ENCODE measurements at regions not wholly inside any gene's neighbourhood (a gene's known extent, or its start where the extent isn't known, plus 50 kb on each side); places are given as distances from the start of the nearest gene placed in this dataset.

DNA sequence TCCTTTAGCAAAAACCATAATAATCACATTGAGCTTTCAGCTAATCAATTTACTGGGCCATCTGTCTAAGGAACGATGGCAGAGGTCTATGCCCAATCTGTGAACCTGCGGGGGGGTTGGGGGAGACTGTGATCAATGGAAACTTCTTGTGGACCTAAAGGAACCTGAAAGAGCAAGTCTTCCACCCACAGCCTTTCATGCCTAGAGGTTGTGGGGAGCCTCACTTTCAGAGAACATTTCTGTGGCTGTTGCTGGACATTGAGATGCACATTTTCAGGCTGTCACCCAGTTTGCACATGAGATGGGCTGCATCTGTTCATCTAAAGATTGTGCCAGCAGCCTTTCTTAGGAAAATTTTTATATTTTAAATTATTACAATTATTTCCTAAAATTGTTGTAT is 310.0 kb upstream of the SPTLC3 start:
- Histone ChIP-seq H3K27ac (ENCODE audit: low read length) (no peak overlapping the region), H3K4me1 (ENCODE audit: control insufficient read depth, low read depth, low read length) (peaks cover 4% of the 10 kb centered on the region)

DNA sequence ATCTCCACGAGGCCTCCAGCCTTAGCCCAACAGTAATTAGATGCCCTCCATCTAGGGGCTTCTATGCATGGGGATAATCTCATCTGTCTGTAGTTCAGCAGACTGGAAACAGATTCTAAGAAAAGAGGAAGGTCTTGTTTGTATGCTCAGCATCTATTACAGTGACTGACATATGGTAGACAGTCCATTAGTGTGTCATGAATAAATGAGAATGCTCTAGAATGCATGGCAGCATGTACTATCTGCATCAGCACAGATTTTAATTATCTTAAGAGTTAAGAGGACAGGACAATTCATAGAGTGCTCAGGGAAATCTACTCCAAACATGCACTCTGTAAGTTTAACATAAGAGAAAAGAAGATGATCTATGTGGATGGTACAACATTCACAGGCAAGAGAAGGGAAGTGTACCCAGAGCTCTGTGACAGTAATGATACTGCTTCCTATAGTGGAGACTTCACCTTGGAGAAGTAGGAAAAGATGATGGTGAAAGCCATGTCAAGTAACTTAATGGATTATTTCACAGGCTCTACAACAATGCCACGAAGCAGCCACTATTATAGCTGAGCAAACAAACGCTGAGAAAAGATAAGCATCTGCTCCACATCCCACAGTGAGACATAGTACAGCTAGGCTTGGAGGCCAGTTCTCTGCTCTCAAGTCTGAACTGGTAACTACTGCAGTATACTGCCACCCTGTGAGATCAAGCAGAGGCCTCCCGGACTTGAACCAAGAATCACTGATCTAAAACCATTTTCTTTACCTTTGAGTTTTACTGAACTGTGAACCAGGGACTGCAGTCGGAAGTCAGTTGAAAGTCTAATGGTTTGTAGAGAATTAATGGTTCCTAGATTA is 309.2 kb upstream of the SPTLC3 start:
- H3K9ac ChIP-seq (ENCODE audit: low read length) = no peak overlapping the region
- peaks cover 4% of the 10 kb centered on the region for H3K4me1 ChIP-seq (ENCODE audit: control insufficient read depth, low read depth, low read length)
- no peaks in the 10 kb centered on the region for H3K27me3 ChIP-seq (ENCODE audit: control insufficient read depth, insufficient read depth, low read length)
- H3K27ac ChIP-seq (ENCODE audit: low read length) = no peak overlapping the region
- H3K36me3 ChIP-seq (ENCODE audit: control insufficient read depth, low read depth, low read length) = no peaks in the 10 kb centered on the region
- no peak overlapping the region for H3K4me3 ChIP-seq (ENCODE audit: low read length)
- no peaks in the 10 kb centered on the region for H3K9me3 ChIP-seq (ENCODE audit: control insufficient read depth, low read depth, low read length)

More for the DNA sequence above, 310.0 kb upstream of the SPTLC3 start:
- Histone ChIP-seq H3K36me3 (ENCODE audit: control insufficient read depth, low read depth, low read length) (no peaks in the 10 kb centered on the region), H3K27me3 (ENCODE audit: control insufficient read depth, insufficient read depth, low read length) (no peaks in the 10 kb centered on the region), H3K9ac (ENCODE audit: low read length) (no peak overlapping the region), H3K9me3 (ENCODE audit: control insufficient read depth, low read depth, low read length) (no peaks in the 10 kb centered on the region), H3K4me3 (ENCODE audit: low read length) (no peak overlapping the region)

DNA sequence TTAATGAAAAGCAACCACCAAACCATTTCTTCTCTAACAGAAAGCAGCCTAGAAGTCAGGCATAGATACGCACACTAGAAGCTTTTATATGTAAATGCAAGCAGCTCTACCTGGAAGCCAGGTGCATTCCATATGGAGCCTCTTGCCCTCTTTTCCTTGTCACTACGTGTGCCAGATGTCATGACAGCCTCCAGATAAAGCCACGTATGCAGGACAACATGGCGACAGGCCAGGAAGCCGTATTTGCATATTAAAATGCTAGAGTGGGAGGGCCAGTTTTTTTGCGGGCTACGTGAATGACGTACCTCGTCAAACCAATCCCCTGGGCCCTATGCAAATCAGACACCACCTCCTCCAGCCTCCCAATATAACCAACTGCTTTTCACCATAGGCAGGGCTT is 308.1 kb upstream of the SPTLC3 start:
- no peaks in the 10 kb centered on the region for H3K27me3 ChIP-seq (ENCODE audit: control insufficient read depth, insufficient read depth, low read length)
- H3K9ac ChIP-seq (ENCODE audit: low read length) = no peak overlapping the region
- no peak overlapping the region for H3K27ac ChIP-seq (ENCODE audit: low read length)
- no peaks in the 10 kb centered on the region for H3K9me3 ChIP-seq (ENCODE audit: control insufficient read depth, low read depth, low read length)
- no peaks in the 10 kb centered on the region for H3K36me3 ChIP-seq (ENCODE audit: control insufficient read depth, low read depth, low read length)
- H3K4me1 ChIP-seq (ENCODE audit: control insufficient read depth, low read depth, low read length) = peaks cover 4% of the 10 kb centered on the region
- no peak overlapping the region for H3K4me3 ChIP-seq (ENCODE audit: low read length)

DNA sequence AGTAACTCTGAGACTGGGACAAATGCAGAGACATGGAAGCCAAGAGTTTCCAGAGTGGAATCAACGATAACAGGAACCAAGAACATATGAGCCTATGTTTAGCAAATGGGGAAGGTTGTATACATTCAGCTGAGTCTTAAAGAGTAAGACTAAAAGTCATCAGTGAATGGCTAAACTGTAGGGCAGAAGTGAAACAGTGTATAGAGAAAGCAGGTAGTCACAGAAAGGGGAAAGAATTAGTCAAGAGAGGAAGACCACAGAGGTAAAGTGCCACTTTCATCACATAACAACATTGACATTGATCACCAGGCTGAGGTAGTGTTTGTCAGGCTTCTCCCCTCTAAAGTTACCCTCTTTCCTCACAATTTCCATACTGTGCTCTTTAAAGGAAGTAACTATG is 306.5 kb upstream of the SPTLC3 start:
- H3K27ac ChIP-seq (ENCODE audit: low read length) = no peak overlapping the region
- peaks cover 4% of the 10 kb centered on the region for H3K4me1 ChIP-seq (ENCODE audit: control insufficient read depth, low read depth, low read length)
- H3K36me3 ChIP-seq (ENCODE audit: control insufficient read depth, low read depth, low read length) = no peaks in the 10 kb centered on the region
- no peaks in the 10 kb centered on the region for H3K9me3 ChIP-seq (ENCODE audit: control insufficient read depth, low read depth, low read length)
- no peak overlapping the region for H3K4me3 ChIP-seq (ENCODE audit: low read length)
- H3K9ac ChIP-seq (ENCODE audit: low read length) = no peak overlapping the region
- no peaks in the 10 kb centered on the region for H3K27me3 ChIP-seq (ENCODE audit: control insufficient read depth, insufficient read depth, low read length)

DNA sequence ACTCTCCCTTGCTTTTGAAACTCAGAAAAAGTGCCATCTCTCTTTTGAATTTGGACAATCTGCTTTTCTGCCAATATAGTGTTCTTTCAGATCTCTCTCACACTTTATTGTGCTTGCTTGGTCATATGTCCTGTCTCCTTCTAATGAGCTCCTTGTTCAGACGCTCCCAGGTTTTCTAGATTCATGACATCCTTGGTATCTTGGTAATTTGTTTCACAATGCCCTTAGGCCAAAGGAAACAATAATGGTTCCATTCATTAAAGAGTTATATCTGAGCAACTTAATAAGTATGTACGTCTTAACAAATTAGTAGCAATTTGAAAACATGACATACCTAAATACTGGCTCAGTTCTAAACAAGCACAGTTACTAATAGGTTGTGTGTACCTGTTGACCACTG is 293.4 kb upstream of the SPTLC3 start:
- Histone ChIP-seq H3K9ac (ENCODE audit: low read length) (no peak overlapping the region), H3K4me1 (ENCODE audit: control insufficient read depth, low read depth, low read length) (no peaks in the 10 kb centered on the region), H3K27ac (ENCODE audit: low read length) (no peak overlapping the region), H3K27me3 (ENCODE audit: control insufficient read depth, insufficient read depth, low read length) (no peaks in the 10 kb centered on the region), H3K36me3 (ENCODE audit: control insufficient read depth, low read depth, low read length) (no peaks in the 10 kb centered on the region), H3K4me3 (ENCODE audit: low read length) (no peak overlapping the region), H3K9me3 (ENCODE audit: control insufficient read depth, low read depth, low read length) (no peaks in the 10 kb centered on the region)

DNA sequence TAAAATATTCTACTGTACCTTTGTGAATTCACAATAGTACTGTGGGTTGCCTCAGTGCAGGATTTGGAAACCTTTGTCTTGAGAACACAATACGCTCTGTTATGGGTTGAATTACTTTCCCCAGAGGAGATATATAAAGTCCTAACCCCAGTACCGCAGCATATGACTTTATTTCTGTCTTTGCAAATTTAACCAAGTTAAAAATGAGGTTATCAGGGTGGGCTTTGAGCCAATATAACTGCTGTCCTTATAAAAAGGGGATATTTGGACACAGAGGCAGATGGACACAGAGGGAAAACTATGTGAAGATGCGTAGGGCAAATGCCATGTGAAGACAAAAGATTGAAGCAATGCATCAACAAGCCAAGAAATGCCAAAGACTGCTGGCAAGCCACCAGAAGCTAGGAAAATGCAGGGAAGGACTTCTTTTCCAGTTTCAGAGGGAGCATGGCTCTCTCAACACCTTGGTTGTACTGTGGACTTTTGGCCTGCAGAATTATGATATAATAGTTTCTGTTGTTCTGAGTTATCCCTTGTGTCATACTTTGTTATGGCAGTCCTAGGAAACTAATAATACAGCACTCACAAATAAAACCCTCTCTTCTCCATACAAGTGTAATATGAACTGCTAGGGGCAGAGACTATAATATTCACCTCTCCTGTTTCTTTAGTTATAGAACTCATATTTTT is 292.6 kb upstream of the SPTLC3 start:
- H3K36me3 ChIP-seq (ENCODE audit: control insufficient read depth, low read depth, low read length) = no peaks in the 10 kb centered on the region
- no peak overlapping the region for H3K9ac ChIP-seq (ENCODE audit: low read length)
- no peaks in the 10 kb centered on the region for H3K4me1 ChIP-seq (ENCODE audit: control insufficient read depth, low read depth, low read length)
- no peak overlapping the region for H3K4me3 ChIP-seq (ENCODE audit: low read length)
- no peak overlapping the region for H3K27ac ChIP-seq (ENCODE audit: low read length)
- no peaks in the 10 kb centered on the region for H3K27me3 ChIP-seq (ENCODE audit: control insufficient read depth, insufficient read depth, low read length)
- no peaks in the 10 kb centered on the region for H3K9me3 ChIP-seq (ENCODE audit: control insufficient read depth, low read depth, low read length)

DNA sequence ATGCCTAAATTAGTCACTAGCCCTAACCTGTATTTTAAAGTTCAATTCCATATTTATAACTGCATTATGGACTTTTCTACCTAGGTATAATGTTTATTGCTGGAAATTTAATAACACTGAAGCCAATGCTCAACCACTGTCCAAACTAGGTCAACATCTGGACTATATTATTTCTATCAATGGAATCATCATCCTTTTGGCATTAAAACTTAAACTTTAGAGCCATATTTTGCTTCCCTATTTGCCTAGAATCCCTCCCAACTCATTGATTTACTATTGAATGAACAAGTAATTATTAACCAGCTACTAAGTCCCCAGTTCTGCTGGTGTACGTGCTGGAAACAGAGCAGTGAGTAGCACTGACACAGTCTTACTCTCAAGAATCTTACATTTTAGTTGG is 291.7 kb upstream of the SPTLC3 start:
- no peaks in the 10 kb centered on the region for H3K9me3 ChIP-seq (ENCODE audit: control insufficient read depth, low read depth, low read length)
- no peaks in the 10 kb centered on the region for H3K4me1 ChIP-seq (ENCODE audit: control insufficient read depth, low read depth, low read length)
- no peaks in the 10 kb centered on the region for H3K27me3 ChIP-seq (ENCODE audit: control insufficient read depth, insufficient read depth, low read length)
- H3K4me3 ChIP-seq (ENCODE audit: low read length) = no peak overlapping the region
- no peak overlapping the region for H3K9ac ChIP-seq (ENCODE audit: low read length)
- H3K27ac ChIP-seq (ENCODE audit: low read length) = no peak overlapping the region
- H3K36me3 ChIP-seq (ENCODE audit: control insufficient read depth, low read depth, low read length) = no peaks in the 10 kb centered on the region

DNA sequence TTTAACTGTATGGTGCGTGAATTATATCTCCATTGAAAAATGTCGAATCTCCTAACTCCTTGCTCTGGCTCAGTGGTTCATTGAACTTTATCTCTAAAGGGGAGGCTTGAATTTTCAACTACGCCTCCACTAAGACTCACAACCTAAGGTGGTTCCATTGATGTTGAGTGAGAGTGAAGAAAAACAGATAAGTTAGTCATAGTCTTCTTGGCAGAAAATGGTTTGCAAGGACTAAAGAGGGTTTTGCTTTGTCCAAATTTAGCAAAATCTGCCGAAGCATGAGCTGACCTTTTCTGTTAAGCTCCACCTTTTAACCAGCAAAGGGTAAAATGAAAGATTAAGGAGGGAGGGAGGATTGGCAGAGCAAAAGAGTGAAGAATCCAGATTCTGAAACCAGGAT is 290.2 kb upstream of the SPTLC3 start:
- no peaks in the 10 kb centered on the region for H3K27me3 ChIP-seq (ENCODE audit: control insufficient read depth, insufficient read depth, low read length)
- H3K36me3 ChIP-seq (ENCODE audit: control insufficient read depth, low read depth, low read length) = no peaks in the 10 kb centered on the region
- H3K9ac ChIP-seq (ENCODE audit: low read length) = no peak overlapping the region
- no peaks in the 10 kb centered on the region for H3K9me3 ChIP-seq (ENCODE audit: control insufficient read depth, low read depth, low read length)
- no peak overlapping the region for H3K27ac ChIP-seq (ENCODE audit: low read length)
- H3K4me3 ChIP-seq (ENCODE audit: low read length) = no peak overlapping the region
- no peaks in the 10 kb centered on the region for H3K4me1 ChIP-seq (ENCODE audit: control insufficient read depth, low read depth, low read length)

DNA sequence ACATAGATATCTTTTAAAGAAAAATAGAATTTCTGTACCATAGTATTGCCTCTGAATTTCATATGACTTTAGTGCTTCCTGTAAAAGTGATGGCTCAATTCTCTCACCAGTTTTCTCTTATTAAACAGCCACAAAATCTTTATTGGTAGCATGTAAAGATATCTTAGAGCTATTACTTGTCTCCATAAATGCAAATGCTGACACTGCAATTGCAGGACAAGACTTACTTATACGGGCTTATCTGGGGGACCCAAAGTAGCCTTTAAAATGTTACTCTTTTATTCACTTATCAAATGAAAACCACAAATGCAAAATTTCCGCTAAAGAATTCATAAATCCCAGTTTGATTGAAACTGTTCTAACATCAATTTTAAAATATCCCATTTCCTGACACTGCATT is 287.1 kb upstream of the SPTLC3 start:
- H3K4me1 ChIP-seq (ENCODE audit: control insufficient read depth, low read depth, low read length) = no peaks in the 10 kb centered on the region
- no peak overlapping the region for H3K9ac ChIP-seq (ENCODE audit: low read length)
- H3K9me3 ChIP-seq (ENCODE audit: control insufficient read depth, low read depth, low read length) = no peaks in the 10 kb centered on the region

DNA sequence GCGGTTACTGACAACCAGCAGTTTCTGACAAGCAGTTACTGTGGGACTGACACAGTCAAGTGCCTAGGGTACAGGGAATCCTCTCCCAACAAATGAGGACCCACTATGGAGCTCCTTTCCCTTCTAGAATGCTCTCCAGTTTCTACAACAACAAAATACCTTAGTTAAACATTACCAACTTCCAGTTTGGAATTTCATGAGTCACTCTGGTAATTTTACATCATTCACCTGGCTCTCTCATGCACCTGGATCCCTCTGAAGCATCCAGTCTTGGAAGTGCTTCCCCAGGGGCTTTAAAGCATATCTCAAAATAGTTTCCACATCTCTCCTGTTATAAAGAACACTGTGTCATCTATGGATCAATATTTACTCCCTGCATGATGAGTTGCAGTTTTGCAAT is 286.7 kb upstream of the SPTLC3 start:
- H3K9me3 ChIP-seq (ENCODE audit: control insufficient read depth, low read depth, low read length) = no peaks in the 10 kb centered on the region
- no peaks in the 10 kb centered on the region for H3K36me3 ChIP-seq (ENCODE audit: control insufficient read depth, low read depth, low read length)
- no peaks in the 10 kb centered on the region for H3K4me1 ChIP-seq (ENCODE audit: control insufficient read depth, low read depth, low read length)
- H3K4me3 ChIP-seq (ENCODE audit: low read length) = no peak overlapping the region
- no peak overlapping the region for H3K27ac ChIP-seq (ENCODE audit: low read length)
- no peaks in the 10 kb centered on the region for H3K27me3 ChIP-seq (ENCODE audit: control insufficient read depth, insufficient read depth, low read length)
- no peak overlapping the region for H3K9ac ChIP-seq (ENCODE audit: low read length)

More for the DNA sequence above, 287.1 kb upstream of the SPTLC3 start:
- H3K36me3 ChIP-seq (ENCODE audit: control insufficient read depth, low read depth, low read length) = no peaks in the 10 kb centered on the region
- H3K4me3 ChIP-seq (ENCODE audit: low read length) = no peak overlapping the region
- no peaks in the 10 kb centered on the region for H3K27me3 ChIP-seq (ENCODE audit: control insufficient read depth, insufficient read depth, low read length)
- no peak overlapping the region for H3K27ac ChIP-seq (ENCODE audit: low read length)

DNA sequence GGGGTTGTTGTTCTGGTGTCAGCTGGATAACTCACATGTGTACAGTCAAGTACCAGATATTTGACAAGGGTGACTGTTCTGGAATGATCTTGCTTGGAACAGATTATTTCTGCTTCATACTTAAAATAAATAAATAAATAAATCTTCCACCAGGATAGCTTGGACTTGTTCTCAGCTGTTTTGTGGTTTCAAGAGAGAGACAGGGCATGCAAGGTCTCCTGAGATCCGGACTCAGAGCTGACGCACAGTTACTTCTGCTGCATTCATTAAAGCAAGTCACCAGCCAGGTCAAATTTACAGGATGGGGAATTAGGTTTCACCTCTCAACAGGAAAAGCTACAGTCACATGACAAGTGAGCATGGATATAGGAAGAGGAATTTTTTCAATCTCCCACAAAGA is 285.0 kb upstream of the SPTLC3 start:
- no peaks in the 10 kb centered on the region for H3K9me3 ChIP-seq (ENCODE audit: control insufficient read depth, low read depth, low read length)
- no peak overlapping the region for H3K27ac ChIP-seq (ENCODE audit: low read length)
- no peak overlapping the region for H3K9ac ChIP-seq (ENCODE audit: low read length)
- H3K4me3 ChIP-seq (ENCODE audit: low read length) = no peak overlapping the region
- H3K27me3 ChIP-seq (ENCODE audit: control insufficient read depth, insufficient read depth, low read length) = no peaks in the 10 kb centered on the region
- no peaks in the 10 kb centered on the region for H3K4me1 ChIP-seq (ENCODE audit: control insufficient read depth, low read depth, low read length)
- no peaks in the 10 kb centered on the region for H3K36me3 ChIP-seq (ENCODE audit: control insufficient read depth, low read depth, low read length)

DNA sequence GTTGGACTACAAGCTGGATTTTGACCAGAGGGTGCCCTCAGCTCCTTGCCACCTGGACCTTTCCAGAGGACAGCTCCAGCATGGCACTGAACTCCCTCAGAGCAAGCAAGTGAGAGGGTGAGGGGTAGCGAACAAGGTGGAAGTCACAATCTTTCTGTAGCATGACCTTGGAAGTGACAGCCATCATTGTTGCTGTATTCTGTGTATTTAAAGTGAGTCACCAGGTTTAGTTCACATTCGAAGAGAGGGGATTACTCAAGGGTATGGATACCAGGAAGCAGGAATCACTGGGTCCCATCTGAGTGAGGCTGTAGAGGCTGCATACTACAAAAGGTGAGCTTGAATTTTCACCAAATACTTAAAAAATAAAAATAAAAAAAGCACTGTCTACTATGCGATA is 280.0 kb upstream of the SPTLC3 start:
- no peaks in the 10 kb centered on the region for H3K9me3 ChIP-seq (ENCODE audit: control insufficient read depth, low read depth, low read length)
- H3K27me3 ChIP-seq (ENCODE audit: control insufficient read depth, insufficient read depth, low read length) = no peaks in the 10 kb centered on the region
- no peak overlapping the region for H3K4me3 ChIP-seq (ENCODE audit: low read length)
- H3K4me1 ChIP-seq (ENCODE audit: control insufficient read depth, low read depth, low read length) = no peaks in the 10 kb centered on the region
- H3K27ac ChIP-seq (ENCODE audit: low read length) = no peak overlapping the region
- H3K9ac ChIP-seq (ENCODE audit: low read length) = no peak overlapping the region
- H3K36me3 ChIP-seq (ENCODE audit: control insufficient read depth, low read depth, low read length) = no peaks in the 10 kb centered on the region
